BE2C (cell line): ENCODE measurements at regions not wholly inside any gene's neighbourhood (a gene's known extent, or its start where the extent isn't known, plus 50 kb on each side); places are given as distances from the start of the nearest gene placed in this dataset.

Source experiments
- DNase-seq: peaks from one replicate; pipeline ENCODE4 v3.0.0-alpha.2; 2020
- H3K27me3 ChIP-seq: fragments of 250-450 bp; sonication (Bioruptor Pico); 2 replicates; pipeline ENCODE4 v1.5.1; 2020; ENCODE audit warnings: mild to moderate bottlenecking
- H3K36me3 ChIP-seq: fragments of 250-450 bp; sonication (Bioruptor Pico); 2 replicates; pipeline ENCODE4 v1.5.1; 2020; ENCODE audit warnings: mild to moderate bottlenecking
- H3K4me1 ChIP-seq: fragments of 250-450 bp; sonication (Bioruptor Pico); 2 replicates; pipeline ENCODE4 v1.5.1; 2020
- H3K4me3 ChIP-seq: 2 replicates; pipeline ENCODE4 v1.5.1; 2011; ENCODE audit warnings: low read depth, low read length
- H3K9me3 ChIP-seq: fragments of 250-450 bp; sonication (Bioruptor Pico); 2 replicates; pipeline ENCODE4 v1.5.1; 2020
- CTCF ChIP-seq: IDR thresholded peaks from 2 replicates; pipeline ENCODE4 v1.5.1; 2012; ENCODE audit warnings: mild to moderate bottlenecking, low read depth, low read length

- peaks cover 9% of the 10 kb centered on the region for H3K4me1 ChIP-seq
- H3K36me3 ChIP-seq = no peaks in the 10 kb centered on the region
- H3K9me3 ChIP-seq = no peaks in the 10 kb centered on the region
- H3K4me3 ChIP-seq = no peak overlapping the region
- DNase-seq = no peak
- no peak for TF ChIP-seq CTCF
- H3K27me3 ChIP-seq = no peaks in the 10 kb centered on the region
Observed at GRCh38 chr1:11338284-11338924, 65.4 kb downstream of the UBIAD1 start.

GRCh38 chr1:11339346-11340232, 66.6 kb downstream of the UBIAD1 start:
- no peaks in the 10 kb centered on the region for H3K9me3 ChIP-seq
- H3K27me3 ChIP-seq = no peaks in the 10 kb centered on the region
- peaks cover 9% of the 10 kb centered on the region for H3K4me1 ChIP-seq
- no peaks in the 10 kb centered on the region for H3K36me3 ChIP-seq
- peak; percentile 80 for DNase-seq
- H3K4me3 ChIP-seq = peak overlapping the region; percentile 8
- no peak for TF ChIP-seq CTCF

GRCh38 chr1:11340233-11340632, 67.2 kb downstream of the UBIAD1 start:
- DNase-seq = no peak
- peaks cover 9% of the 10 kb centered on the region for H3K4me1 ChIP-seq
- no peaks in the 10 kb centered on the region for H3K27me3 ChIP-seq
- H3K4me3 ChIP-seq = peak overlapping the region; percentile 6
- no peaks in the 10 kb centered on the region for H3K36me3 ChIP-seq
- H3K9me3 ChIP-seq = no peaks in the 10 kb centered on the region
- TF ChIP-seq CTCF = no peak

- peaks cover 9% of the 10 kb centered on the region for H3K4me1 ChIP-seq
- no peaks in the 10 kb centered on the region for H3K9me3 ChIP-seq
- no peak for TF ChIP-seq CTCF
- no peaks in the 10 kb centered on the region for H3K36me3 ChIP-seq
- H3K27me3 ChIP-seq = no peaks in the 10 kb centered on the region
- H3K4me3 ChIP-seq = no peak overlapping the region
- DNase-seq = peak; percentile 39
Observed at GRCh38 chr1:11341901-11342552, 69.0 kb downstream of the UBIAD1 start.

GRCh38 chr1:11342621-11343032, 69.6 kb downstream of the UBIAD1 start:
- no peaks in the 10 kb centered on the region for H3K36me3 ChIP-seq
- no peak overlapping the region for H3K4me3 ChIP-seq
- no peaks in the 10 kb centered on the region for H3K27me3 ChIP-seq
- H3K9me3 ChIP-seq = no peaks in the 10 kb centered on the region
- H3K4me1 ChIP-seq = peaks cover 9% of the 10 kb centered on the region
- DNase-seq = peak; percentile 24
- no peak for TF ChIP-seq CTCF
